Stimulated activated CD8-positive, alpha-beta memory T cell treated with anti-CD3 and anti-CD28 coated beads, Interleukin-7, amount 100 ng/mL, for 1 hour (primary cell): ENCODE measurements at regions not wholly inside any gene's neighbourhood (a gene's known extent, or its start where the extent isn't known, plus 50 kb on each side); places are given as distances from the start of the nearest gene placed in this dataset.

Experiments used
- DNase-seq, 2 donors: peaks; one replicate each; pipeline ENCODE4 v3.0.0-alpha.2; 2020; ENCODE audit warnings: low read depth in 2 of 2

- DNase-seq, result no peak
Measured at GRCh38 chr18:45227001-45227742, 388.1 kb upstream of the SLC14A2 start.

GRCh38 chr18:45228796-45229388 is 386.4 kb upstream of the SLC14A2 start:
- no peak for DNase-seq

DNA sequence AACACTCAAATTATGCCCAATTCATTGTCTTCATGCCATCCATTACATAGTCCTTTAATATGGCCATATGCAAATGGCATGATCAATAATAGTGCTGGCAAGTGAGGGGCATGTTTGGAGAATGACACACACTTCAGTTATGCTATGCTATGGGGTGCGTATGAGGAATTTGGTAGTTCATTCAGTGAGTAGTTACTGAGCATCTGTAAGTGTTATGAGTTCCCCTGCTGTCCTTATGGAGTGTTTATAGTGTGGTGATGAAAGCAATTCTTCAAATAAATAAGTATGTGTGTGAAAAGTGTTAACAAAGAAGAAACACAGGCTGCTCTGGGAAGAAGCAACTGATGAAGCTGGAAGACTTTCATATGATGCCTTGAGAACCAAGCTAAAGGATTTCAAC is 383.7 kb upstream of the SLC14A2 start:
- DNase-seq, result no peak

DNA sequence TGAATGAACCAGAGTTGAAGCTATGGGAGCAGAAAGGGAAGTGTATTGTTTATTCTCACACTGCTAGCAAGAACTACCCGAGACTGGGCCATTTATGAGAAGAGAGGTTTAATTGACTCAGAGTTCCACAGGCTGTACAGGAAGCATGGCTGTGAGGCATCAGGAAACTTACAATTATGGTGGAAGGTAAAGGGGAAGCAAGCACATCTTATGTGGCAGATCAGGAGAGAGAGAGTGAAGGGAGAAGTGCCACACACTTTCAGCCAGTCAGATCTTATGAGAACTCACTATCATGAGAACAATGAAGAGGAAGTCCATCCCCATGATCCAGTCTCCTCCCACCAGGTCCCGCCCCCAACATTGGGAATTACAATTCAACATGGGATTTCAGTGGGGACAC is 383.2 kb upstream of the SLC14A2 start:
- DNase-seq, result no peak

GRCh38 chr18:45236676-45237075 is 378.6 kb upstream of the SLC14A2 start:
- DNase-seq, result no peak

GRCh38 chr18:45237343-45238098 is 377.8 kb upstream of the SLC14A2 start:
- DNase-seq, result no peak

- DNase-seq, result no peak
Measured at GRCh38 chr18:45241271-45241670, 374.0 kb upstream of the SLC14A2 start.

- no peak for DNase-seq
Measured at GRCh38 chr18:45241982-45242565, 373.2 kb upstream of the SLC14A2 start.

GRCh38 chr18:45243340-45244110 is 371.8 kb upstream of the SLC14A2 start:
- no peak for DNase-seq

GRCh38 chr18:45245091-45245511 is 370.2 kb upstream of the SLC14A2 start:
- no peak for DNase-seq

DNA sequence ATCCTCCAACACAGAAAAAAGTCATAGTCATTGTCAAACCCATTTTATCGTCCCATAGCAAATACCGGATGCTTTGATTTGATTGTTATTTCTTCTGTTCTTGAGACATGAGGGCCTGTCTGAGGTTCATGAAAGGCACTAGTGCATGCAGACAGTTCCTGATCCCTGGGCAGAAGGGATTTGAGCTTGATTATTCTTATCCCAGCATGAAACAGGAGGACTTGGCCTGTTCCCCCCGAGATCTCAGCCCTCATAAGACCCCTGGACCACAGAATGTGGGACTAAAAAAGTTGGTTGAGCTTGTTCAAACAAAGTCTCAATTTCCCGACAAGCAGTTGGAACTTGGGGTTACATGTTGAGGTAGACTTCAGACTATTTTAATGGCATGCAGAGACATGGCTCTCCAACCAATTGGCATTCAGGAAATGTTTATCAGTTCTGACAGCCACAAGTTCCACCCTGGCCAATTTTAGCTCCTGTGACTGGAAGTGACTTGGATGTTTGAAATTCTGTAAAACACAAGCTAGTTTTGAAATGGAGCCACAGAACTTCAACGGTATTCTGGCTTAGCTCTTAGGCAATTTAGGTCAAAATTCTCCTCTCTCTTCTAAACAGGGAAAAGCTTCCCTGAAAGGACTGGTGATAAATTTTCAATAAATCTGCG is 366.9 kb upstream of the SLC14A2 start:
- DNase-seq, result no peak

GRCh38 chr18:45249246-45249661 is 366.0 kb upstream of the SLC14A2 start:
- no peak for DNase-seq

DNA sequence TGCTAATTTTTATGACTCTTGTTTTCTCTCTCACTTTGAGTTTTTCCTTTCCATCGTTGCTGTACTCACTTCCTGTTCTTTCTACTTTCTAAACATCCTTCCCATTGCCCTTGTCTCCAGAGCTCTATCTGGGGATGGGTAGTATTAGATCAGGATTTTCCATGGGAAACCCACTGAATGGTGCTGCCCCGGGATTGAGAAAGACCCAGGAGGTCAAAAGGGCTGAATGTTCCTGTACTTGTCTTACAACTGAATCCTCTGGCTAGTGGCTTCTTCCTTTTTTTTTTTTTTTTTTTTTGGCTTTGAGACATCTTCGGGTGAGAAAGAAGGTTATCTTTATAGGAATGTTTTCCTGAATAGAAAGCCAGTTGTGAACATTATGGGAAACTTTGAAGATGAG is 364.8 kb upstream of the SLC14A2 start:
- no peak for DNase-seq

DNA sequence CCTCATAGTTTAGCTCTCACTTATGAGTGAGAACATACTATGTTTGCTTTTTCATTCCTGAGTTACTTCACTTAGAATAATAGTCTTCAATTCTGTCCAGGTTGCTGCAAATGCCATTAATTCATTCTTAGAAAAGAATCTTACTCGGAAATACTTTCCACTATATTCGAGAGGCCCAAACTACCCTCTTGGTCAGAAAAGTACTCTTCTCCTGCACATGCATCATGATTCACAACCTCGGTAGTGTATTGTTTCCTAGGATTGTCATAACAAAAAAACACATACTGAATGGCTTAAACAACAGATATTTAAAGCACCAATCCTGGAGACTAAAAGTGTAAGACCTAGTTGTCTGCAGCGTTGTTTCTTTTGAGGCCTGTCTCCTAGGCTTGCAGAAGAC is 364.0 kb upstream of the SLC14A2 start:
- no peak for DNase-seq

GRCh38 chr18:45252474-45252873 is 362.8 kb upstream of the SLC14A2 start:
- no peak for DNase-seq

GRCh38 chr18:45253056-45253565 is 362.2 kb upstream of the SLC14A2 start:
- DNase-seq, result no peak

GRCh38 chr18:45253973-45254708 is 361.1 kb upstream of the SLC14A2 start:
- no peak for DNase-seq

GRCh38 chr18:45254709-45255082 is 360.6 kb upstream of the SLC14A2 start:
- DNase-seq, result no peak

DNA sequence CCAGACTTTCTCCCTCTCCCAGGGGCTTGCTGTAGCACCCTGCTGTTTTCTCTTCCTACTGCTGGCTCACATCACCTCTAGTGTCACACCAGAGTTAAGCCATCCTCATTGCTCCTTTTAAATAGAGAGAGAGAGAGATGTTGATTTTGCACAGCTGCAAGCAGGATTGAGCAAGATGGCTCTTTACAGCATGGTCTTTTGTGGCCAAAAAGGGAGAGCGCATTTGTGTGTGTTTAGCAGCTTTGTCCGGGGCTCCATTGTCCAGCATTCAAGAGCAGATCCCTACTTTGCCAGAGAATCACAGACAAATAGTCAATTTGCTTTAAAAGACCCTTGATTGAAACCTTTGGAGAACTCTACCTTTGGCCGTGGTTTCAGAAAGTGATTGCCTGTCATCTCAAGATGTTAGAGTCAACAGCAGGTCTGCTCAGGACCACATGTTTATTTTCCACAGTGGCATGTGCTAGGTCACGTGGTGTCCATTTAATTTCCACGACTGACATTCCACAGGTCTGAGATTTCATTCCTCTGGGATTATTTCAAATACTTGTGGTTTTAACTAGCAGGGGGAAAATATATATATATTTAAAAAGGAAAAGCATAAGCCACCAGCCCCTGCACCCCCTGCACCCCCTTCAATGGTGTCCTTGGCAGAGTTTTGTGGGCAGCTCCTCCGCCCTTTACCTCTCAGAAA is 359.9 kb upstream of the SLC14A2 start:
- no peak for DNase-seq

GRCh38 chr18:45260125-45260524 is 355.2 kb upstream of the SLC14A2 start:
- DNase-seq, result no peak
